A549 (cell line): ENCODE measurements at regions not wholly inside any gene's neighbourhood (a gene's known extent, or its start where the extent isn't known, plus 50 kb on each side); places are given as distances from the start of the nearest gene placed in this dataset.

Source experiments
- ATAC-seq, 2 experiments: fragments of 200-7000 bp in 1 of 2; fragments of >200 bp in 1 of 2; cut with Nextera tagmentation in 1 of 2; cut with Tn5 transposase in 1 of 2; 3 replicates each; pipeline versions ENCODE4 v1.8.0 to v1.9.1; 2018 to 2020; ENCODE audit warnings: mild to moderate bottlenecking in 1 of 2, moderate library complexity in 1 of 2
- CTCF ChIA-PET: fragments of 300-600 bp; sonication (Branson Sonifier 250); formaldehyde crosslinking; extraction: SDS; loops from one replicate; lab custom pipeline; 2021; ENCODE audit warnings: antibody characterized with exemption, inconsistent platforms; lab: Yijun Ruan, JAX
- POLR2A ChIA-PET: fragments of 350-600 bp; formaldehyde crosslinking; extraction: SDS; loops from one replicate; lab custom pipeline; 2021; ENCODE audit warnings: antibody characterized with exemption, inconsistent platforms; lab: Yijun Ruan, JAX
- DNase-seq, 2 experiments: peaks; one replicate each; pipeline versions ENCODE4 v3.0.0 to v3.0.0-alpha.2; 2011 to 2016; ENCODE audit warnings: low read depth in 1 of 2, low spot score in 1 of 2
- FAIRE-seq: peaks from 2 replicates; lab custom pipeline; 2011; peaks lifted over from hg19 to GRCh38; lab: Jason Lieb, UNC
- H3K27ac ChIP-seq, 2 experiments: fragments of >200 bp; sonication (Bioruptor Twin); formaldehyde crosslinking; 3 replicates each; pipeline ENCODE4 v1.5.1; 2016 to 2017
- H3K4me1 ChIP-seq: fragments of >200 bp; sonication (Bioruptor Twin); formaldehyde crosslinking; 3 replicates; pipeline ENCODE4 v1.6.1; 2016
- H3K4me2 ChIP-seq: fragments of >200 bp; sonication (Bioruptor Twin); formaldehyde crosslinking; 3 replicates; pipeline ENCODE4 v1.6.1; 2016
- H3K4me3 ChIP-seq: fragments of >200 bp; sonication (Bioruptor Twin); formaldehyde crosslinking; 3 replicates; pipeline ENCODE4 v1.5.1; 2016
- H3K9me3 ChIP-seq: fragments of >200 bp; sonication (Bioruptor Twin); formaldehyde crosslinking; 3 replicates; pipeline ENCODE4 v1.6.1; 2016
- CBX8 ChIP-seq: fragments of 200-600 bp; sonication (generic); IDR thresholded peaks from 2 replicates; pipeline ENCODE4 v1.6.1; 2016
- CHD2 ChIP-seq: fragments of 150-350 bp; IDR thresholded peaks from 2 replicates; pipeline ENCODE4 v1.6.1; 2014; ENCODE audit warnings: low read length; ENCODE audit not compliant: partially characterized antibody
- EHF ChIP-seq: fragments of 250-450 bp; sonication (Bioruptor Pico); IDR thresholded peaks from 2 replicates; pipeline ENCODE4 v1.5.0; 2020; ENCODE audit warnings: mild to moderate bottlenecking
- FOXS1 ChIP-seq: fragments of 250-450 bp; sonication (Bioruptor Pico); IDR thresholded peaks from 2 replicates; pipeline ENCODE4 v1.5.0; 2020; ENCODE audit warnings: mild to moderate bottlenecking, moderate library complexity
- HDAC2 ChIP-seq: fragments of 200-600 bp; sonication (generic); IDR thresholded peaks from 2 replicates; pipeline ENCODE4 v1.6.1; 2016
- HEYL ChIP-seq: fragments of 250-450 bp; sonication (Bioruptor Pico); IDR thresholded peaks from 2 replicates; pipeline ENCODE4 v1.8.0; 2021; ENCODE audit warnings: mild to moderate bottlenecking, moderate library complexity
- HOXA7 ChIP-seq: fragments of 250-450 bp; sonication (Bioruptor Pico); IDR thresholded peaks from 2 replicates; pipeline ENCODE4 v1.5.0; 2020; ENCODE audit warnings: mild to moderate bottlenecking, moderate library complexity
- HOXB13 ChIP-seq: fragments of 250-450 bp; sonication (Bioruptor Pico); IDR thresholded peaks from 2 replicates; pipeline ENCODE4 v1.5.0; 2020; ENCODE audit warnings: low read depth, mild to moderate bottlenecking, moderate library complexity
- KDM1A ChIP-seq: fragments of 200-600 bp; sonication (generic); IDR thresholded peaks from 2 replicates; pipeline ENCODE4 v1.6.1; 2016; ENCODE audit warnings: low read depth, mild to moderate bottlenecking
- KDM5A ChIP-seq: fragments of 200-600 bp; sonication (generic); IDR thresholded peaks from 2 replicates; pipeline ENCODE4 v1.6.1; 2016; ENCODE audit warnings: antibody characterized with exemption, mild to moderate bottlenecking
- MAFK ChIP-seq: fragments of 450-650 bp; IDR thresholded peaks from 2 replicates; pipeline ENCODE4 v1.6.1; 2014; ENCODE audit not compliant: partially characterized antibody
- MAZ ChIP-seq: fragments of 150-350 bp; IDR thresholded peaks from 2 replicates; pipeline ENCODE4 v1.6.1; 2014; ENCODE audit warnings: antibody characterized with exemption, low read depth, low read length, borderline replicate concordance
- MYC ChIP-seq: IDR thresholded peaks from 2 replicates; pipeline ENCODE4 v1.6.1; 2012; ENCODE audit warnings: mild to moderate bottlenecking, inconsistent platforms, low read length, improper control_type of control experiment, borderline replicate concordance
- NR3C1 ChIP-seq: fragments of >200 bp; sonication (Bioruptor Twin); formaldehyde crosslinking; IDR thresholded peaks from 3 replicates; pipeline ENCODE4 v1.6.1; 2017
- PHF8 ChIP-seq: fragments of 200-600 bp; sonication (generic); IDR thresholded peaks from 2 replicates; pipeline ENCODE4 v1.6.1; 2016; ENCODE audit warnings: low read depth, mild to moderate bottlenecking, antibody characterized with exemption, moderate library complexity, borderline replicate concordance
- POLR2AphosphoS2 ChIP-seq: conservative IDR thresholded peaks from 2 replicates; pipeline ENCODE4 v1.6.1; 2012; ENCODE audit warnings: low read length, improper control_type of control experiment, inconsistent platforms
- RAD21 ChIP-seq, 2 experiments: fragments of >200 bp in 1 of 2; sonication (Bioruptor Twin) in 1 of 2; formaldehyde crosslinking in 1 of 2; IDR thresholded peaks in 1 of 2; conservative IDR thresholded peaks in 1 of 2; 2 replicates in 1 of 2; 3 replicates in 1 of 2; pipeline ENCODE4 v1.6.1; 2012 to 2018; ENCODE audit warnings: inconsistent platforms in 1 of 2
- RCOR1 ChIP-seq: fragments of 150-350 bp; IDR thresholded peaks from 2 replicates; pipeline ENCODE4 v1.6.1; 2014; ENCODE audit warnings: antibody characterized with exemption, low read length, low read depth
- RFX5 ChIP-seq: fragments of 450-650 bp; IDR thresholded peaks from 2 replicates; pipeline ENCODE4 v1.7.1; 2014; ENCODE audit warnings: antibody characterized with exemption, mild to moderate bottlenecking, moderate library complexity
- SMC3 ChIP-seq: fragments of >200 bp; sonication (Bioruptor Twin); formaldehyde crosslinking; IDR thresholded peaks from 3 replicates; pipeline ENCODE4 v1.6.1; 2018; ENCODE audit warnings: inconsistent platforms
- ZFP36 ChIP-seq: fragments of 450-650 bp; IDR thresholded peaks from 2 replicates; pipeline ENCODE4 v1.6.1; 2014; ENCODE audit warnings: borderline replicate concordance; ENCODE audit not compliant: partially characterized antibody
- ZNF302 ChIP-seq: fragments of 250-450 bp; sonication (Bioruptor Pico); IDR thresholded peaks from 2 replicates; pipeline ENCODE4 v1.9.0; 2021; ENCODE audit warnings: inconsistent platforms, mild to moderate bottlenecking, moderate library complexity
- ZSCAN20 ChIP-seq: fragments of 250-450 bp; sonication (Bioruptor Pico); IDR thresholded peaks from 2 replicates; pipeline ENCODE4 v1.8.0; 2022; ENCODE audit warnings: mild to moderate bottlenecking, moderate library complexity
- WGBS: methylation state at CpG from one replicate; pipeline ENCODE4 v1.1.6; 2017; ENCODE audit errors: missing lambda C conversion rate; 5-methylcytosine and 5-hydroxymethylcytosine counted together
- TF ChIP-seq, protein P1 (sequence below): fragments of >200 bp; sonication (Bioruptor Twin); formaldehyde crosslinking; IDR thresholded peaks from 3 replicates; pipeline ENCODE4 v1.5.1; 2016
- TF ChIP-seq, protein P2 (sequence below): fragments of >200 bp; sonication (Bioruptor Twin); formaldehyde crosslinking; IDR thresholded peaks from 3 replicates; pipeline ENCODE4 v1.6.1; 2016

DNA sequence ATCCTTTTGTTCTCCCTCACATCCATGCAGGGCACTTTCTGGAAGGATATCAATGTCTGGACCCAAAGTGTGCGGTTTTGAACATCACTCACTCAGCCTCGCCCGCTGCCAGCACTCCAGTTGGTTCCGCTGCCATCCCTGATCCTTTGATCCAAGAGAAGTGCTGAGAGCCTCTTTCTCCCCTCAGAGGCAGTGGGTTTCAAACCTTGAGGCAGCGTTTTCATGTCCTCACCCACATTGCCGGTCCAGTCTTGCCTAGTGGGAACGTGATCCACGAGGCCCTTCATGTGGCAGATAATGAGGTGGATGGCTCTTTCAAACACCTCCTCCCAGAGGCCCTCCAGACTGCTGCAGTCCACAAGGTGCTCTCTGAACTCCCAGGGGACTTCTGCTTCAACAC, 122.2 kb downstream of the ACTL8 start:
- Histone ChIP-seq H3K27ac (no peak overlapping the region), H3K4me3 (no peak overlapping the region), H3K4me2 (no peak overlapping the region), H3K9me3 (no peaks in the 10 kb centered on the region), H3K4me1 (peaks cover 24% of the 10 kb centered on the region)
- no peak for TF ChIP-seq CHD2
- no peak for TF ChIP-seq RCOR1
- TF ChIP-seq ZSCAN20 (CRISPR knock-in tag): no peak
- TF ChIP-seq KDM1A: no peak
- TF ChIP-seq ZNF302: no peak
- no peak for TF ChIP-seq MAZ
- TF ChIP-seq NR3C1: no peak
- TF ChIP-seq, protein P1, sequence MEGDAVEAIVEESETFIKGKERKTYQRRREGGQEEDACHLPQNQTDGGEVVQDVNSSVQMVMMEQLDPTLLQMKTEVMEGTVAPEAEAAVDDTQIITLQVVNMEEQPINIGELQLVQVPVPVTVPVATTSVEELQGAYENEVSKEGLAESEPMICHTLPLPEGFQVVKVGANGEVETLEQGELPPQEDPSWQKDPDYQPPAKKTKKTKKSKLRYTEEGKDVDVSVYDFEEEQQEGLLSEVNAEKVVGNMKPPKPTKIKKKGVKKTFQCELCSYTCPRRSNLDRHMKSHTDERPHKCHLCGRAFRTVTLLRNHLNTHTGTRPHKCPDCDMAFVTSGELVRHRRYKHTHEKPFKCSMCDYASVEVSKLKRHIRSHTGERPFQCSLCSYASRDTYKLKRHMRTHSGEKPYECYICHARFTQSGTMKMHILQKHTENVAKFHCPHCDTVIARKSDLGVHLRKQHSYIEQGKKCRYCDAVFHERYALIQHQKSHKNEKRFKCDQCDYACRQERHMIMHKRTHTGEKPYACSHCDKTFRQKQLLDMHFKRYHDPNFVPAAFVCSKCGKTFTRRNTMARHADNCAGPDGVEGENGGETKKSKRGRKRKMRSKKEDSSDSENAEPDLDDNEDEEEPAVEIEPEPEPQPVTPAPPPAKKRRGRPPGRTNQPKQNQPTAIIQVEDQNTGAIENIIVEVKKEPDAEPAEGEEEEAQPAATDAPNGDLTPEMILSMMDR: no peak
- no peak for TF ChIP-seq POLR2AphosphoS2
- TF ChIP-seq, protein P2, sequence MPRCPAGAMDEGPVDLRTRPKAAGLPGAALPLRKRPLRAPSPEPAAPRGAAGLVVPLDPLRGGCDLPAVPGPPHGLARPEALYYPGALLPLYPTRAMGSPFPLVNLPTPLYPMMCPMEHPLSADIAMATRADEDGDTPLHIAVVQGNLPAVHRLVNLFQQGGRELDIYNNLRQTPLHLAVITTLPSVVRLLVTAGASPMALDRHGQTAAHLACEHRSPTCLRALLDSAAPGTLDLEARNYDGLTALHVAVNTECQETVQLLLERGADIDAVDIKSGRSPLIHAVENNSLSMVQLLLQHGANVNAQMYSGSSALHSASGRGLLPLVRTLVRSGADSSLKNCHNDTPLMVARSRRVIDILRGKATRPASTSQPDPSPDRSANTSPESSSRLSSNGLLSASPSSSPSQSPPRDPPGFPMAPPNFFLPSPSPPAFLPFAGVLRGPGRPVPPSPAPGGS: no peak
- TF ChIP-seq CBX8: no peak
- no peak for TF ChIP-seq RAD21 (conservative IDR thresholded peaks at IDR 0.05 in 1 of 2, IDR thresholded peaks at IDR 0.05 in 1 of 2)
- no peak for TF ChIP-seq ZFP36
- no peak for TF ChIP-seq KDM5A
- no peak for TF ChIP-seq HEYL
- 78% methylated on average over 8 of the region's 8 CpGs for WGBS
- CTCF ChIA-PET: interaction anchor here (1.0 kb wide), 1 partner anchor 7 kb away, joined by 3 read pairs; no protein-coding TSS in a partner anchor
- ATAC-seq: no peak
- DNase-seq: no peak
- POLR2A ChIA-PET: no interaction called here
- no peak for FAIRE-seq

DNA sequence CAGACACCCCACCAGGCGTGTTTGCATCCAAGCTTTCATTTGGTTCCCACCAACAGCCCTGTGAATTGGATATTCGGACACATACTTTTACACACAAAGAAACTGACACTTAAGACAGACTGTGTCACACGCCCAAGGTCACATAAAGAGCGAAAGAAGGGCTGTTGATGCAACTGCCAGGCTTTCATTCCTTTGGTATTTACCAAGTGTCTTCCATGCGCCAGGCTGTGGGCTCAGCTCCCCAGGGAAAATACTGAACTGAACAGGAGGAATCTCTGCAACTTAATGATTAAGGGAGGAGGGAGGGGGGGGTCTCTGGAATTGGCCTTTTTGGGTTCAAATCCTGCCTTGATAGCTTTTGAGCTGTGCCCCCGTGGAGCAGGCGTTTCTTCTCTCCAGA, 122.8 kb downstream of the ACTL8 start:
- FAIRE-seq: no peak

DNA sequence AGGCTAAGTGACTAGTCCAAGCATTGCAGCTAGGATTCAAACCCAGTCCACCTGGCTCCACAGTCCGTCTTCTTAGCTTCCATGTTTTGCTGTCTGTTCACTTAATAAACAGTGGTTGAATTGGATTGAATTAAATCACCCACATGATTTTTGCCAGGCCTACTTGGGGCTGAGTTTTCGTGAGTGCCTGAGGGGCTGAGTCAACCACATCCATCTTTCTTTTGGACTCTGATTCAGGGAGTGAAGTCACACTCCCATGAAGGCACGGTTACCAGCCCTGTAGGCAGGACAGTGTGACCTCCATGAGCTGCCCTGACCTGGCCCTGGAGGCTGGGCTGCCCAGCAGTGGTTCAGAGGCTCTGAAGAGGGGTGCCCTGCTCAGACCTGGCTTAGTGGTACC, 123.7 kb downstream of the ACTL8 start:
- Histone ChIP-seq H3K4me3 (no peak overlapping the region), H3K27ac (peak overlapping the region in 1 of 2 experiments; percentile 47; a peak in 1 of 6 replicates), H3K4me1 (peaks cover 21% of the 10 kb centered on the region), H3K9me3 (no peaks in the 10 kb centered on the region), H3K4me2 (no peak overlapping the region)
- CTCF ChIA-PET: no interaction called here
- ATAC-seq (no peak), FAIRE-seq (no peak), DNase-seq (no peak)
- whole genome bisulfite sequencing: 24% methylated on average over 3 of the region's 3 CpGs
- TF ChIP-seq MYC: no peak
- no peak for TF ChIP-seq EHF
- TF ChIP-seq ZNF302: no peak
- TF ChIP-seq CBX8: no peak
- no peak for TF ChIP-seq CHD2
- no peak for TF ChIP-seq MAFK
- TF ChIP-seq ZSCAN20 (CRISPR knock-in tag): no peak
- no peak for TF ChIP-seq PHF8
- TF ChIP-seq FOXS1 (CRISPR knock-in tag): no peak
- TF ChIP-seq SMC3: no peak
- TF ChIP-seq RFX5: no peak
- TF ChIP-seq, protein P1: no peak
- POLR2A ChIA-PET: no interaction called here

More for the DNA sequence above, 122.8 kb downstream of the ACTL8 start:
- WGBS: 75% methylated on average over 7 of the region's 7 CpGs
- DNase-seq (no peak), ATAC-seq (no peak)
- ChIA-PET CTCF (no interaction called here), POLR2A (no interaction called here)
- Histone ChIP-seq H3K4me3 (no peak overlapping the region), H3K27ac (0 out of 6 replicates have a peak overlapping the region, but pooled peaks of 1 of the 2 experiments have one; percentile 29), H3K4me2 (no peak overlapping the region), H3K4me1 (peaks cover 24% of the 10 kb centered on the region), H3K9me3 (no peaks in the 10 kb centered on the region)
- TF ChIP-seq RFX5 (no peak), NR3C1 (no peak), MYC (no peak), SMC3 (no peak), HOXA7 (CRISPR knock-in tag) (no peak), HOXB13 (CRISPR knock-in tag) (no peak), CHD2 (no peak), CBX8 (no peak), HDAC2 (no peak)
- TF ChIP-seq, protein P2: no peak
